A673 (cell line): ENCODE measurements at regions not wholly inside any gene's neighbourhood (a gene's known extent, or its start where the extent isn't known, plus 50 kb on each side); places are given as distances from the start of the nearest gene placed in this dataset.

ENCODE experiments used
- BruUV-seq: library from RNA; stranded (reverse); fragments of 400-500 nt; replicated peaks from 2 replicates; lab custom pipeline; 2021; lab: Mats Ljungman, UMichigan
- CTCF ChIA-PET: fragments of 300-600 bp; sonication (Branson Sonifier 250); formaldehyde crosslinking; loops from one replicate; lab custom pipeline; 2022; ENCODE audit warnings: antibody characterized with exemption; lab: Charles Lee
- POLR2A ChIA-PET: fragments of 300-600 bp; sonication (Branson Sonifier 250); formaldehyde crosslinking; loops from one replicate; lab custom pipeline; 2022; ENCODE audit warnings: antibody characterized with exemption; ENCODE audit not compliant: low non-redundant PET; lab: Charles Lee
- DNase-seq: peaks from one replicate; pipeline ENCODE4 v3.0.0-alpha.2; 2015; ENCODE audit warnings: low spot score
- H3K27ac ChIP-seq: fragments of 200-600 bp; sonication (generic); 2 replicates; pipeline ENCODE4 v1.5.1; 2016; ENCODE audit warnings: mixed run types, low read depth, mild to moderate bottlenecking, mixed read lengths, antibody characterized with exemption, low read length; ENCODE audit not compliant: poor library complexity, severe bottlenecking
- H3K27me3 ChIP-seq: fragments of 200-600 bp; sonication (generic); replicated peaks from 2 replicates; pipeline ENCODE4 v1.6.1; 2017; ENCODE audit warnings: mixed run types, low read depth, mild to moderate bottlenecking, mixed read lengths, antibody characterized with exemption, low read length; ENCODE audit not compliant: insufficient read depth, poor library complexity
- H3K36me3 ChIP-seq: fragments of 200-600 bp; sonication (generic); 2 replicates; pipeline ENCODE4 v1.6.1; 2016; ENCODE audit warnings: mixed run types, mild to moderate bottlenecking, mixed read lengths, antibody characterized with exemption, low read length; ENCODE audit not compliant: insufficient read depth, poor library complexity, severe bottlenecking
- H3K4me1 ChIP-seq: fragments of 200-600 bp; sonication (generic); 2 replicates; pipeline ENCODE4 v1.6.1; 2017; ENCODE audit warnings: mixed run types, mild to moderate bottlenecking, mixed read lengths, antibody characterized with exemption, low read length; ENCODE audit not compliant: insufficient read depth, poor library complexity, severe bottlenecking
- H3K4me3 ChIP-seq: fragments of 200-600 bp; sonication (generic); 2 replicates; pipeline ENCODE4 v1.5.1; 2016; ENCODE audit warnings: low read depth, mixed run types, mild to moderate bottlenecking, mixed read lengths, low read length; ENCODE audit not compliant: poor library complexity, severe bottlenecking
- H3K9me3 ChIP-seq: fragments of 200-600 bp; sonication (generic); 2 replicates; pipeline ENCODE4 v1.6.1; 2016; ENCODE audit warnings: mixed run types, low read depth, mild to moderate bottlenecking, mixed read lengths, antibody characterized with exemption, low read length; ENCODE audit not compliant: poor library complexity, severe bottlenecking
- CTCF ChIP-seq: fragments of 300-800, 200-600 bp; sonication (generic); conservative IDR thresholded peaks from 2 replicates; pipeline ENCODE4 v1.5.1; 2017; ENCODE audit warnings: low read depth, mild to moderate bottlenecking, antibody characterized with exemption, low read length, moderate library complexity, mixed read lengths
- EZH2 ChIP-seq: fragments of 200-600 bp; sonication (generic); IDR thresholded peaks from 2 replicates; pipeline ENCODE4 v1.6.1; 2017; ENCODE audit warnings: borderline replicate concordance, low read depth, mild to moderate bottlenecking, mixed read lengths, antibody characterized with exemption, low read length; ENCODE audit not compliant: poor library complexity, severe bottlenecking
- intact Hi-C: fragments of 100-400 bp; cut with micrococcal nuclease; formaldehyde crosslinking; loops from one replicate; pipeline ENCODE4 v1.10.0; 2022; ENCODE audit not compliant: unreplicated experiment

- DNase-seq, result no peak
- TF ChIP-seq CTCF (no peak), EZH2 (no peak)
- Histone ChIP-seq H3K9me3 (no peaks in the 10 kb centered on the region), H3K36me3 (no peaks in the 10 kb centered on the region), H3K27me3 (no peaks in the 10 kb centered on the region), H3K4me1 (peaks cover 60% of the 10 kb centered on the region), H3K27ac (peak overlapping the region; percentile 83), H3K4me3 (no peak overlapping the region)
- no TSS peak for BruUV-seq
- intact Hi-C loops, result no loop called here
- ChIA-PET POLR2A (interaction anchor here (0.6 kb wide), 1 partner anchor 24 kb away, joined by 3 read pairs; no protein-coding TSS in a partner anchor), CTCF (no interaction called here)
Measured at GRCh38 chr4:152114562-152114961, 353.8 kb upstream of the GATB start.

- no TSS peak for BruUV-seq
Measured at GRCh38 chr4:152112887-152113286, 352.1 kb upstream of the GATB start.

GRCh38 chr4:152112190-152112589 lies 351.4 kb upstream of the GATB start:
- no TSS peak for BruUV-seq
- no peak for DNase-seq
- ChIA-PET POLR2A (interaction anchor here (0.6 kb wide), 1 partner anchor 1001 kb away, joined by 13 read pairs; no protein-coding TSS in a partner anchor), CTCF (no interaction called here)
- TF ChIP-seq EZH2, result no peak
- TF ChIP-seq CTCF, result no peak
- no peaks in the 10 kb centered on the region for H3K36me3 ChIP-seq
- H3K9me3 ChIP-seq, result no peaks in the 10 kb centered on the region
- peaks cover 47% of the 10 kb centered on the region for H3K4me1 ChIP-seq
- no peak overlapping the region for H3K4me3 ChIP-seq
- H3K27ac ChIP-seq, result no peak overlapping the region
- intact Hi-C loops, result no loop called here
- no peaks in the 10 kb centered on the region for H3K27me3 ChIP-seq

More at GRCh38 chr4:152112887-152113286, 352.1 kb upstream of the GATB start:
- intact Hi-C loops, result no loop called here
- H3K4me3 ChIP-seq, result no peak overlapping the region
- no peak overlapping the region for H3K27ac ChIP-seq
- H3K9me3 ChIP-seq, result no peaks in the 10 kb centered on the region
- no peak for TF ChIP-seq CTCF
- no peak for TF ChIP-seq EZH2
- no peak for DNase-seq
- H3K4me1 ChIP-seq, result peaks cover 54% of the 10 kb centered on the region
- CTCF ChIA-PET, result no interaction called here
- no peaks in the 10 kb centered on the region for H3K36me3 ChIP-seq
- POLR2A ChIA-PET, result no interaction called here
- no peaks in the 10 kb centered on the region for H3K27me3 ChIP-seq
